Stimulated activated naive CD4-positive, alpha-beta T cell (primary cell): ENCODE measurements at regions not wholly inside any gene's neighbourhood (a gene's known extent, or its start where the extent isn't known, plus 50 kb on each side); places are given as distances from the start of the nearest gene placed in this dataset.

Experiments
- DNase-seq, 6 experiments: peaks; one replicate each; lab custom pipeline; 2025; lab: John Stamatoyannopoulos, UW

- DNase-seq, result no peak
Measured at GRCh38 chr2:172328103-172328841, 99.1 kb upstream of the ITGA6 start.

GRCh38 chr2:172329416-172329773, 98.0 kb upstream of the ITGA6 start:
- no peak for DNase-seq

GRCh38 chr2:172329774-172330671, 97.4 kb upstream of the ITGA6 start:
- peak in 2 of 6 experiments; percentile 10 to 11 for DNase-seq

GRCh38 chr2:172332507-172332906, 94.9 kb upstream of the ITGA6 start:
- no peak for DNase-seq

- DNase-seq, result no peak
Measured at GRCh38 chr2:172333235-172333977, 94.0 kb upstream of the ITGA6 start.

- no peak for DNase-seq
Measured at GRCh38 chr2:172333978-172334330, 93.4 kb upstream of the ITGA6 start.

GRCh38 chr2:172334988-172335387, 92.4 kb upstream of the ITGA6 start:
- no peak for DNase-seq

GRCh38 chr2:172335736-172336135, 91.7 kb upstream of the ITGA6 start:
- no peak for DNase-seq

GRCh38 chr2:172336681-172337080, 90.7 kb upstream of the ITGA6 start:
- DNase-seq, result no peak

- peak in 2 of 6 experiments; percentile 5 to 38 for DNase-seq
Measured at GRCh38 chr2:172339371-172340010, 87.9 kb upstream of the ITGA6 start.

GRCh38 chr2:172340394-172340793, 87.0 kb upstream of the ITGA6 start:
- peak in 1 of 6 experiments; percentile 9 for DNase-seq

GRCh38 chr2:172342078-172342477, 85.3 kb upstream of the ITGA6 start:
- DNase-seq, result no peak

GRCh38 chr2:172342611-172343010, 84.8 kb upstream of the ITGA6 start:
- DNase-seq, result no peak

- DNase-seq, result no peak
Measured at GRCh38 chr2:172344159-172344558, 83.2 kb upstream of the ITGA6 start.

GRCh38 chr2:172345956-172346555, 81.3 kb upstream of the ITGA6 start:
- DNase-seq, result no peak

- no peak for DNase-seq
Measured at GRCh38 chr2:172348555-172349288, 78.7 kb upstream of the ITGA6 start.

- no peak for DNase-seq
Measured at GRCh38 chr2:172350839-172351479, 76.4 kb upstream of the ITGA6 start.

- no peak for DNase-seq
Measured at GRCh38 chr2:172351586-172351985, 75.8 kb upstream of the ITGA6 start.

- no peak for DNase-seq
Measured at GRCh38 chr2:172354347-172354746, 73.0 kb upstream of the ITGA6 start.

GRCh38 chr2:172357442-172357841, 69.9 kb upstream of the ITGA6 start:
- no peak for DNase-seq
